ENCODE measurements at regions not wholly inside any gene's neighbourhood (a gene's known extent, or its start where the extent isn't known, plus 50 kb on each side); places are given as distances from the start of the nearest gene placed in this dataset.

- H3K18ac ChIP-seq (ENCODE audit: low read depth, low read length): no peak overlapping the region
- no CpG with 5 or more reads among the region's 1 CpG for WGBS, 2 experiments (ENCODE audit: extremely low coverage in 2 of 2, insufficient read length in 1 of 2)
- H3K9me1 ChIP-seq (ENCODE audit: insufficient read depth, low read length): no peaks in the 10 kb centered on the region
- H3K56ac ChIP-seq (ENCODE audit: extremely low read depth, insufficient read depth, low read length): no peak overlapping the region
- DNase-seq (no peak), ATAC-seq (ENCODE audit: low read depth) (no peak)
- H4K8ac ChIP-seq (ENCODE audit: low read depth in 2 of 2, low read length in 2 of 2): no peak overlapping the region
- no peak overlapping the region for H3K27ac ChIP-seq (ENCODE audit: insufficient read depth, low read length)
- POLR2A ChIA-PET (ENCODE audit: unreplicated experiment): no interaction called here
- intact Hi-C loops (cut with micrococcal nuclease): loop anchor here (5.0 kb wide), 1 partner anchor 1496 kb away; no protein-coding TSS in a partner anchor
- no peak overlapping the region for H3K4ac ChIP-seq (ENCODE audit: low read depth, low read length)
- in situ Hi-C loops (cut with MboI; ENCODE audit: low sequenced_read_pairs): no loop called here
- H3K4me2 ChIP-seq (ENCODE audit: low read depth, low read length): no peak overlapping the region
- no peaks in the 10 kb centered on the region for H3K79me1 ChIP-seq (ENCODE audit: low read depth in 1 of 2, low read length in 2 of 2)
- no peaks in the 10 kb centered on the region for H3K4me1 ChIP-seq (ENCODE audit: control insufficient read depth, insufficient read depth, low read length)
- H3K36me3 ChIP-seq (ENCODE audit: control insufficient read depth, insufficient read depth, low read length): no peaks in the 10 kb centered on the region
- no peak overlapping the region for H3K4me3 ChIP-seq (ENCODE audit: insufficient read depth, low read depth, low read length)
- peaks cover 4% of the 10 kb centered on the region; the same call in 1 of the 2 replicates for H3K9me3 ChIP-seq (ENCODE audit: control insufficient read depth, insufficient read depth, low read length)
- H2BK120ac ChIP-seq (ENCODE audit: low read depth, low read length): no peak overlapping the region
- no peak overlapping the region for H2BK5ac ChIP-seq (ENCODE audit: low read depth, low read length, poor library complexity, severe bottlenecking)
- H4K20me1 ChIP-seq (ENCODE audit: insufficient read depth, low read length): no peaks in the 10 kb centered on the region
- H4K91ac ChIP-seq (ENCODE audit: insufficient read depth, low read depth, low read length): no peak overlapping the region
- no peak overlapping the region for H2BK15ac ChIP-seq (ENCODE audit: low read depth, low read length)
- no peak overlapping the region for H3K23ac ChIP-seq (ENCODE audit: low read depth, low read length)
- no peaks in the 10 kb centered on the region for H3K27me3 ChIP-seq (ENCODE audit: control insufficient read depth, insufficient read depth, low read length)
- CTCF ChIA-PET: no interaction called here
- no peak overlapping the region for H3K9ac ChIP-seq (ENCODE audit: low read depth, low read length)
- H2AK5ac ChIP-seq (ENCODE audit: low read depth, low read length): no peak overlapping the region
- no peak overlapping the region for H2AFZ ChIP-seq (replicated peaks; ENCODE audit: low read length, poor library complexity)
- no peak for TF ChIP-seq MAZ (IDR thresholded peaks at IDR 0.05; ENCODE audit: borderline replicate concordance, low read depth, low read length)
- no peak for TF ChIP-seq CEBPB (IDR thresholded peaks at IDR 0.05; ENCODE audit: low read depth, low read length)
- TF ChIP-seq CHD1 (IDR thresholded peaks at IDR 0.05; ENCODE audit: low read depth, low read length): no peak
- no peak for TF ChIP-seq RCOR1 (IDR thresholded peaks at IDR 0.05; ENCODE audit: insufficient replicate concordance, low read length)
- no peak for TF ChIP-seq SMC3 (IDR thresholded peaks at IDR 0.05; ENCODE audit: low read depth, low read length)
- no peak for TF ChIP-seq BHLHE40 (IDR thresholded peaks at IDR 0.05; ENCODE audit: low read depth, low read length)
- no peak for TF ChIP-seq MXI1 (IDR thresholded peaks at IDR 0.05; ENCODE audit: borderline replicate concordance, low read depth, low read length)
- TF ChIP-seq POLR2A (IDR thresholded peaks at IDR 0.05; ENCODE audit: low read depth, low read length): no peak
- TF ChIP-seq FOS (IDR thresholded peaks at IDR 0.05; ENCODE audit: low read depth, low read length): no peak
- no peak for TF ChIP-seq USF2 (IDR thresholded peaks at IDR 0.05; ENCODE audit: low read depth, low read length)
- no peak for TF ChIP-seq CTCF (conservative IDR thresholded peaks at IDR 0.05; ENCODE audit: low read depth, low read length)
- no peak for TF ChIP-seq ELK1 (IDR thresholded peaks at IDR 0.05; ENCODE audit: borderline replicate concordance, low read depth, low read length)
- no peak for TF ChIP-seq NFE2L2 (IDR thresholded peaks at IDR 0.05; ENCODE audit: low read depth, low read length)
- TF ChIP-seq RAD21 (IDR thresholded peaks at IDR 0.05; ENCODE audit: low read length): no peak
- TF ChIP-seq MAFK (IDR thresholded peaks at IDR 0.05; ENCODE audit: low read depth, low read length): no peak
- no peak for TF ChIP-seq RFX5 (IDR thresholded peaks at IDR 0.05; ENCODE audit: low read depth, low read length)
- H2BK20ac ChIP-seq (ENCODE audit: low read depth, low read length): no peak overlapping the region
- no peak overlapping the region for H3K14ac ChIP-seq (replicated peaks; ENCODE audit: low read depth, low read length)
- no peak overlapping the region for H4K5ac ChIP-seq (ENCODE audit: low read depth, low read length)
- dilution Hi-C loops (cut with HindIII; ENCODE audit: low sequenced_read_pairs, unreplicated experiment): no loop called here
- H2AK9ac ChIP-seq (replicated peaks; ENCODE audit: low read depth, low read length, poor library complexity): no peak overlapping the region
- BruUV-seq (replicated peaks): no TSS peak
Observed at GRCh38 chr4:102153391-102153790, 191.9 kb downstream of the SLC39A8 start.
